GM12878 (cell line): ENCODE measurements at regions not wholly inside any gene's neighbourhood (a gene's known extent, or its start where the extent isn't known, plus 50 kb on each side); places are given as distances from the start of the nearest gene placed in this dataset.

Experiments
- ETV6 ChIP-seq, 2 experiments: fragments of 450-650 bp in 1 of 2; IDR thresholded peaks in 1 of 2; conservative IDR thresholded peaks in 1 of 2; 2 replicates each; pipeline ENCODE4 v1.6.1; 2014; ENCODE audit warnings: antibody characterized with exemption in 1 of 2, borderline replicate concordance in 1 of 2, low read depth in 1 of 2, mild to moderate bottlenecking in 1 of 2, moderate library complexity in 1 of 2
- RELA ChIP-seq: fragments of 450-650 bp; IDR thresholded peaks from 2 replicates; pipeline ENCODE4 v1.8.0; 2014; ENCODE audit warnings: borderline replicate concordance; ENCODE audit not compliant: partially characterized antibody
- SREBF2 ChIP-seq: IDR thresholded peaks from 2 replicates; pipeline ENCODE4 v1.6.1; 2012; ENCODE audit warnings: mild to moderate bottlenecking, low read length
- ZNF274 ChIP-seq: IDR thresholded peaks from one replicate; pipeline ENCODE4 v1.8.0; 2011; ENCODE audit not compliant: insufficient read length, insufficient read depth
- TF ChIP-seq, protein P1 (sequence below): fragments of 450-650 bp; IDR thresholded peaks from 2 replicates; pipeline ENCODE4 v1.6.1; 2016; ENCODE audit warnings: mild to moderate bottlenecking, moderate library complexity, borderline replicate concordance

DNA sequence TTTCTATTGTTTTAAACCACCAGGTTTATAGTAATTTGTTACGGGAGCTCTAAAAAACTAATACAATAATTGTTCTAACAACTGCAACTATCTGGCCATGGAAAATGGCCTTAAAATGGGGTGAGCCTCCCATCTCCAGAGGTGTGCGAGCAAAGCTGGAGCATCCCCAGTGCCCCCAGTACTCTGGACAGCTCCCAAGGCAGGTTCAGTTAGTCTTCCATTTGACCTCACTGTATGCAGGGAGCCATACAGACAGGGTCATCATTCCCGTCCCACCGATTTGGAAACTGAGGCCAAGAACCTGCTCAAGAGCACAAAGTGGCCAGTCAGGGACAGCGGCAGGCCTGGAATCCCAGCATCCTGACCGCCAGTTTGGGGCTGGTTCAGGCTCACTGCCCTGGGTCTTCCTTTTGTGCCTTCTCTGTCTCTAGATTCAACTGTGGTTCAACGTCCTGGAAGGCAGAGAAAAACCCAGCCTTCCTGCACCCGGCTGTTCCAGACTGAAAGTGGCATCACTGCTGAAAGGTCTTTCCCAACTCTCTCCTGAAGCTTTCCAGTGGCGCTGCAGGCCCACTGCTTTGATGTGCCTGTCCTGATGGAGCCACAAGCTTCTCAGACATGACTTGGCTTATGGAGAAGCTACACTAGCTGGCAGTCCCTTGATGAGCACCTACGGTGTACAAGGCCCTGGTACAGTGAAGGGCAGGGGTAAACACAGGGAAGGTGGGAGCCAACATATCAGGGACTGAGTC lies 76.6 kb upstream of the LINGO1 start:
- TF ChIP-seq, protein P1, sequence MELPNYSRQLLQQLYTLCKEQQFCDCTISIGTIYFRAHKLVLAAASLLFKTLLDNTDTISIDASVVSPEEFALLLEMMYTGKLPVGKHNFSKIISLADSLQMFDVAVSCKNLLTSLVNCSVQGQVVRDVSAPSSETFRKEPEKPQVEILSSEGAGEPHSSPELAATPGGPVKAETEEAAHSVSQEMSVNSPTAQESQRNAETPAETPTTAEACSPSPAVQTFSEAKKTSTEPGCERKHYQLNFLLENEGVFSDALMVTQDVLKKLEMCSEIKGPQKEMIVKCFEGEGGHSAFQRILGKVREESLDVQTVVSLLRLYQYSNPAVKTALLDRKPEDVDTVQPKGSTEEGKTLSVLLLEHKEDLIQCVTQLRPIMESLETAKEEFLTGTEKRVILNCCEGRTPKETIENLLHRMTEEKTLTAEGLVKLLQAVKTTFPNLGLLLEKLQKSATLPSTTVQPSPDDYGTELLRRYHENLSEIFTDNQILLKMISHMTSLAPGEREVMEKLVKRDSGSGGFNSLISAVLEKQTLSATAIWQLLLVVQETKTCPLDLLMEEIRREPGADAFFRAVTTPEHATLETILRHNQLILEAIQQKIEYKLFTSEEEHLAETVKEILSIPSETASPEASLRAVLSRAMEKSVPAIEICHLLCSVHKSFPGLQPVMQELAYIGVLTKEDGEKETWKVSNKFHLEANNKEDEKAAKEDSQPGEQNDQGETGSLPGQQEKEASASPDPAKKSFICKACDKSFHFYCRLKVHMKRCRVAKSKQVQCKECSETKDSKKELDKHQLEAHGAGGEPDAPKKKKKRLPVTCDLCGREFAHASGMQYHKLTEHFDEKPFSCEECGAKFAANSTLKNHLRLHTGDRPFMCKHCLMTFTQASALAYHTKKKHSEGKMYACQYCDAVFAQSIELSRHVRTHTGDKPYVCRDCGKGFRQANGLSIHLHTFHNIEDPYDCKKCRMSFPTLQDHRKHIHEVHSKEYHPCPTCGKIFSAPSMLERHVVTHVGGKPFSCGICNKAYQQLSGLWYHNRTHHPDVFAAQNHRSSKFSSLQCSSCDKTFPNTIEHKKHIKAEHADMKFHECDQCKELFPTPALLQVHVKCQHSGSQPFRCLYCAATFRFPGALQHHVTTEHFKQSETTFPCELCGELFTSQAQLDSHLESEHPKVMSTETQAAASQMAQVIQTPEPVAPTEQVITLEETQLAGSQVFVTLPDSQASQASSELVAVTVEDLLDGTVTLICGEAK: no peak
- TF ChIP-seq ZNF274: no peak
- no peak for TF ChIP-seq SREBF2
- no peak for TF ChIP-seq RELA
- no peak for TF ChIP-seq ETV6 (conservative IDR thresholded peaks at IDR 0.05 in 1 of 2, IDR thresholded peaks at IDR 0.05 in 1 of 2; ENCODE audit: borderline replicate concordance in 1 of 2, low read depth in 1 of 2)
